22Rv1 (cell line): ENCODE measurements at regions not wholly inside any gene's neighbourhood (a gene's known extent, or its start where the extent isn't known, plus 50 kb on each side); places are given as distances from the start of the nearest gene placed in this dataset.

Source experiments
- H3K27ac ChIP-seq: fragments of 450-650 bp; 2 replicates; pipeline ENCODE4 v1.5.1; 2017
- ZFX ChIP-seq: fragments of 450-650 bp; IDR thresholded peaks from 2 replicates; pipeline ENCODE4 v1.6.1; 2017; ENCODE audit warnings: antibody characterized with exemption, borderline replicate concordance
- TF ChIP-seq, protein P1 (sequence below): fragments of 450-650 bp; IDR thresholded peaks from 2 replicates; pipeline ENCODE4 v1.5.1; 2017; ENCODE audit warnings: mild to moderate bottlenecking

DNA sequence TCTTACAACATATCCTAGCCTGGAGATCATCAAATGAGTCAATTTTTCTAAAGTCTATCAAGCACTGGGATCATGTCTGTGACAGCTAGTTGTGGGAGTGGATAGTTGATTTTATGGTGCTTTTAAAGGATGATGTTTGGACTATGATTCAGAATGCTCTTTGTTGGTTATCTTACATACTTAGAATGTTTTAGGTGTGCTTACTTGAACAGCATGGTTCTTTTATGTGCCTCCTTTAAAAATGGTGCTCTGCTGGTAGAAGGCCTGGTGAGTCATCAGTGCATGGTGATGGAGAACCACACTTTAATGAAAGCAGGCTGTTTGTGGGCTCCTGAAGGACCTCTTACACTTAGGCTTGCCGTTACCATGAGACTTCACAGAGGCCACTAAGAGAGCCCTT lies 682.7 kb upstream of the FANCL start:
- no peak overlapping the region for H3K27ac ChIP-seq

DNA sequence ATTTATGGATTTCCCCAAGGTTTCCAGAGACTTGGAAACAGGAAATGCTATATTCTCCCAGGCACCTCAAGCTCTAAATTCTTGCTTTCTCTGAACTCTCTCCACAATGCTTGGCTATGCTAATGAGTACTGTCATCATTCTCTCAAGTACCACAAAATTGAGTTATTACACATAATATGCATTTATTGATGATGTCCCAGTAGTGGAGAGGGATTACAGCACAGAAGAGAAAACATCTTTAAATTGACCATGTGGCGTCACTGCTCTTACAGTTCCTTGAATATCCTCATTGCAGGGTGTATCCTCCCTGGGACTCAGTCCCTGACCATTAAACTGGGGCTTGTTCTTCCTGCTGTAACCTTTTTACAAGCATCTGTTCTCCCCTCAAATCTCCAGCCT lies 681.1 kb upstream of the FANCL start:
- H3K27ac ChIP-seq: no peak overlapping the region
- TF ChIP-seq ZFX: no peak
- TF ChIP-seq, protein P1, sequence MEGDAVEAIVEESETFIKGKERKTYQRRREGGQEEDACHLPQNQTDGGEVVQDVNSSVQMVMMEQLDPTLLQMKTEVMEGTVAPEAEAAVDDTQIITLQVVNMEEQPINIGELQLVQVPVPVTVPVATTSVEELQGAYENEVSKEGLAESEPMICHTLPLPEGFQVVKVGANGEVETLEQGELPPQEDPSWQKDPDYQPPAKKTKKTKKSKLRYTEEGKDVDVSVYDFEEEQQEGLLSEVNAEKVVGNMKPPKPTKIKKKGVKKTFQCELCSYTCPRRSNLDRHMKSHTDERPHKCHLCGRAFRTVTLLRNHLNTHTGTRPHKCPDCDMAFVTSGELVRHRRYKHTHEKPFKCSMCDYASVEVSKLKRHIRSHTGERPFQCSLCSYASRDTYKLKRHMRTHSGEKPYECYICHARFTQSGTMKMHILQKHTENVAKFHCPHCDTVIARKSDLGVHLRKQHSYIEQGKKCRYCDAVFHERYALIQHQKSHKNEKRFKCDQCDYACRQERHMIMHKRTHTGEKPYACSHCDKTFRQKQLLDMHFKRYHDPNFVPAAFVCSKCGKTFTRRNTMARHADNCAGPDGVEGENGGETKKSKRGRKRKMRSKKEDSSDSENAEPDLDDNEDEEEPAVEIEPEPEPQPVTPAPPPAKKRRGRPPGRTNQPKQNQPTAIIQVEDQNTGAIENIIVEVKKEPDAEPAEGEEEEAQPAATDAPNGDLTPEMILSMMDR: no peak

More for the DNA sequence above, 682.7 kb upstream of the FANCL start:
- TF ChIP-seq ZFX: no peak
- TF ChIP-seq, protein P1: no peak

DNA sequence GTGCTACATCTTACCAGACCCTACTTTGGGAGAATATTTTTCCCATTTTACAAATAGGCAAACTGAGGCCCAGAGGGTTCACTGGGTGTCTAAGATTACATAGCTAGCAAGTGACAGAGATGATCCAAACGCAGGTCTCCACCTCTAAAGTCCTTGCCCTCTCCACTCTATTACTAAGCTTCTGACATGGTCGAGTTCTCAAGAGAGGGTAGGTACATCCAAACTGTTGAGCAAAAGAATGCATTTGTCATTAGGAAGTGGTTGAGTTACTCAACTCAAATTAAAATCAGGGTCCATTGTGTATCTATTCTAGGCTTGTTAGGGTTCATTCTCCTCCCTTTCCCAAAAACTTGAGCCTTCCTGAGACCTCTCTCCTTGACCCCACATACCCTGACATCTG lies 680.6 kb upstream of the FANCL start:
- H3K27ac ChIP-seq: no peak overlapping the region
- TF ChIP-seq, protein P1: no peak
- no peak for TF ChIP-seq ZFX

DNA sequence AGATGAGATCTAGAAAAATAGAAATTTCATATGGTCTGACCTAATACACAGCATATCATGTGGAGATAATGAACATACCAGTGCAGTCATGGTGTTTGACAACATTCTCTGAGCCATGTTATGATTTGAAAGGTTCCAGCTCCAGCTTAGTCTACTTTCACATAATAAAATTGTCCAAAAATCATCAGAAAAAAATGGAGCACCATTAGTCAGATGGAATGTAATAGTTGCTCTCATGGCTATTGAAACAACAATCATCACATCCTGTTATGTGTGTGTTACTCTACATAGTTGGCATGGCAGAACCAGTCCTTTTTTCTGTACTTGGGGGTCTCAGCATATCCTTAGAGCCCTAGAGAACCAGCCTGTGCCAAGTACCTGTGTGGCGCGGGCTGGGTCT lies 678.9 kb upstream of the FANCL start:
- TF ChIP-seq, protein P1: no peak
- no peak for TF ChIP-seq ZFX
- H3K27ac ChIP-seq: no peak overlapping the region

DNA sequence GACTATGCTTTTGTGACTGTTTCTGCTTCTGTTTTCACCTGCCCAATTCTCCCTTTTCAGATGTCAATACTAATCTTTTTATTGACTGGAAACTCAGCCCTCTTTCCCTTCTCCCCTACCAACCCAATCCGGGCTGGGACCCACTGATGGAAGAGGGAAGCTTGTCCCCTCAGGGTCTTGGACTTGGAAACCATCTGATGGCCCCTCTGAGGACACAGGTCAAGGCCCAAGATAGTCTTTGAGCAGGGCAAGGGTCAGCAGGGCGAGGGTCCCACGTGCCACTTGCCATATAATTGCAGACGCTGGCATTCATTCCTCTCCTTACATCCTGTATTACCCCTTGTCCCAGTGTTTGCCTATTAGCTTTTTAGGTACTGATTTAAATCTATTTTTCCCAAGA lies 678.2 kb upstream of the FANCL start:
- TF ChIP-seq, protein P1: no peak
- TF ChIP-seq ZFX: no peak
- no peak overlapping the region for H3K27ac ChIP-seq

DNA sequence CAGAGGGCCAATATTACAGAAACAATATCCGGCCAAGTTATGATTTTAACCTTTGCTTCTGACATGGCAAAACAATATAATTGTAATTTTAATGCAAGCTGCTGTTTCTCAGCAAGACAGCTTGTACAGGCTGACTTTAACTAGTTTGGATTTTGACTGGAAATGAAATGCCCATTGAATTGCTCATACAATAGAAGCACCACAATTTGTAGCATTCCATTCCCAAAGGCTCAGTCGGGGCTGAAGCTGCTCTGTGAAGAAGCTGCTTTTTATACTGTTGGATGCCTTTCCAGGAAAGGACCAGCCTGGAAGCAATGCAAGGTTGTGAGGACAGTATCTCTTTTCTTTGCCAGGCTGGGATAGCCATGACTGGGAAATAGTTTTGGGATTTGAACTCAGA lies 677.0 kb upstream of the FANCL start:
- no peak overlapping the region for H3K27ac ChIP-seq
- TF ChIP-seq, protein P1: no peak
- TF ChIP-seq ZFX: no peak

DNA sequence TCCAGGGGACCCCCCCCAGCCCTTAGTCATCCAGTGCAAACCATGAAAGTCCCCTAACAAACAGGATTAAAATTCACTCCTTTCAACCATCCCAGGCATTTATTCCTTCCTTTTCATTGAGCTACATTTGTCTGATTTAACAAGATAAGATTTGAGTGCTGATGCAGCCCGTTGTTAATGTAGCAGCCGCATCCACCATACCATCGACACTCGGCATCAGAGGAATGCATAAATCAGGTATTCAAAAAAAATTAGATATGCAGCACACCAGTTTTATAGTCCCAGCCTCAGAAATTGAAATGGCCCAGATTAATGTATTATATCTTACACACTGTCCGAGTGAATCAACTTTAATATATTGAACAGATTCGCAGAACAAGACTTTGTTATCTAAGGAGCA lies 676.5 kb upstream of the FANCL start:
- no peak for TF ChIP-seq ZFX
- TF ChIP-seq, protein P1: no peak

More for the DNA sequence above, 676.5 kb upstream of the FANCL start:
- H3K27ac ChIP-seq: no peak overlapping the region
